ENCODE measurements at regions not wholly inside any gene's neighbourhood (a gene's known extent, or its start where the extent isn't known, plus 50 kb on each side); places are given as distances from the start of the nearest gene placed in this dataset.

DNA sequence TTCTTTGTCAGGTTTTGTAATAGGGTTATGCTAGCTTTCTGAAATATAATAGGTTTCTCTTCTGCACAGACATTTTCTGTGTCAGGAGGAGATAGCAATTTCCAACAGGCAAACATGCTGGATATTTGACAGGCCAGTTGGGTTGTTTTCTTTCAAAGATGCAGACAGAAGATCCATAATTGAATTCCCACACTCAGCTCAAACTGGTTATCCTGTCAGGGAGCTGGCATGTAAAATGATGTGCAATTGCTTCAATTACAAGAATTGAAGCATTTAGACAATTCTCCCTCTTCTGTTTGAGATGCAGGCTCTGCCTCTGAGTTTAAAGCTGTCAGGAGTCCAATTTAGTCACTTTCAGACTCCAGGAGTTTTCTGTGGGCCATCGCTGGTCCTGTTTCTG is 146.2 kb upstream of the ZKSCAN2 start (continued):
- TF ChIP-seq, protein P1, sequence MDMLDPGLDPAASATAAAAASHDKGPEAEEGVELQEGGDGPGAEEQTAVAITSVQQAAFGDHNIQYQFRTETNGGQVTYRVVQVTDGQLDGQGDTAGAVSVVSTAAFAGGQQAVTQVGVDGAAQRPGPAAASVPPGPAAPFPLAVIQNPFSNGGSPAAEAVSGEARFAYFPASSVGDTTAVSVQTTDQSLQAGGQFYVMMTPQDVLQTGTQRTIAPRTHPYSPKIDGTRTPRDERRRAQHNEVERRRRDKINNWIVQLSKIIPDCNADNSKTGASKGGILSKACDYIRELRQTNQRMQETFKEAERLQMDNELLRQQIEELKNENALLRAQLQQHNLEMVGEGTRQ (IDR thresholded peaks at IDR 0.05), result no peak
- TF ChIP-seq, protein P2, sequence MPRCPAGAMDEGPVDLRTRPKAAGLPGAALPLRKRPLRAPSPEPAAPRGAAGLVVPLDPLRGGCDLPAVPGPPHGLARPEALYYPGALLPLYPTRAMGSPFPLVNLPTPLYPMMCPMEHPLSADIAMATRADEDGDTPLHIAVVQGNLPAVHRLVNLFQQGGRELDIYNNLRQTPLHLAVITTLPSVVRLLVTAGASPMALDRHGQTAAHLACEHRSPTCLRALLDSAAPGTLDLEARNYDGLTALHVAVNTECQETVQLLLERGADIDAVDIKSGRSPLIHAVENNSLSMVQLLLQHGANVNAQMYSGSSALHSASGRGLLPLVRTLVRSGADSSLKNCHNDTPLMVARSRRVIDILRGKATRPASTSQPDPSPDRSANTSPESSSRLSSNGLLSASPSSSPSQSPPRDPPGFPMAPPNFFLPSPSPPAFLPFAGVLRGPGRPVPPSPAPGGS (IDR thresholded peaks at IDR 0.05), result no peak
- no peak for TF ChIP-seq CBX8 (IDR thresholded peaks at IDR 0.05)

DNA sequence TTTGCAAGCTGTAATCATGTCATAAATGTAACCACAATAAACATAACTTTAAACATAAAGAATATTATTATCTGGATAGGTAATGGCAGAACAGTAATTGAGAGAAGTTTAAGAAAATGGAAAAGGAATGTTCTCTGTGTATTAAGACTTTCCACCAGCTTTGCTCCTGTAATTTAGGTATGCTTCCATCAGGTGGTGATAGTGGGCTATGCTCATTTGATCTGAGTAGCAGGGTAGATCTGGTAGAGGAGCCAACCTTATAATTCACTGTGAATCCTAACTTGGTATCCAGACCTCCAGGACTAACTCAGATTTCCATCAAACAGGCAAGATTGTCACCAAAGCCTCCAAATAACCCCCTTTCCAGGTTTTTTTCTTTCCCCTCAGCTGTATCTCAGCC is 137.9 kb upstream of the ZKSCAN2 start:
- FAIRE-seq (no peak), ATAC-seq (no peak), DNase-seq (ENCODE audit: low read depth in 1 of 2, low spot score in 1 of 2) (no peak)
- Histone ChIP-seq H3K9me3 (no peaks in the 10 kb centered on the region), H3K4me3 (no peak overlapping the region), H3K4me2 (no peak overlapping the region), H3K27ac (no peak overlapping the region), H3K4me1 (no peaks in the 10 kb centered on the region)
- no peak for TF ChIP-seq HOXA7 (CRISPR knock-in tag; IDR thresholded peaks at IDR 0.05)
- no peak for TF ChIP-seq CEBPB (IDR thresholded peaks at IDR 0.05)
- TF ChIP-seq, protein P3, sequence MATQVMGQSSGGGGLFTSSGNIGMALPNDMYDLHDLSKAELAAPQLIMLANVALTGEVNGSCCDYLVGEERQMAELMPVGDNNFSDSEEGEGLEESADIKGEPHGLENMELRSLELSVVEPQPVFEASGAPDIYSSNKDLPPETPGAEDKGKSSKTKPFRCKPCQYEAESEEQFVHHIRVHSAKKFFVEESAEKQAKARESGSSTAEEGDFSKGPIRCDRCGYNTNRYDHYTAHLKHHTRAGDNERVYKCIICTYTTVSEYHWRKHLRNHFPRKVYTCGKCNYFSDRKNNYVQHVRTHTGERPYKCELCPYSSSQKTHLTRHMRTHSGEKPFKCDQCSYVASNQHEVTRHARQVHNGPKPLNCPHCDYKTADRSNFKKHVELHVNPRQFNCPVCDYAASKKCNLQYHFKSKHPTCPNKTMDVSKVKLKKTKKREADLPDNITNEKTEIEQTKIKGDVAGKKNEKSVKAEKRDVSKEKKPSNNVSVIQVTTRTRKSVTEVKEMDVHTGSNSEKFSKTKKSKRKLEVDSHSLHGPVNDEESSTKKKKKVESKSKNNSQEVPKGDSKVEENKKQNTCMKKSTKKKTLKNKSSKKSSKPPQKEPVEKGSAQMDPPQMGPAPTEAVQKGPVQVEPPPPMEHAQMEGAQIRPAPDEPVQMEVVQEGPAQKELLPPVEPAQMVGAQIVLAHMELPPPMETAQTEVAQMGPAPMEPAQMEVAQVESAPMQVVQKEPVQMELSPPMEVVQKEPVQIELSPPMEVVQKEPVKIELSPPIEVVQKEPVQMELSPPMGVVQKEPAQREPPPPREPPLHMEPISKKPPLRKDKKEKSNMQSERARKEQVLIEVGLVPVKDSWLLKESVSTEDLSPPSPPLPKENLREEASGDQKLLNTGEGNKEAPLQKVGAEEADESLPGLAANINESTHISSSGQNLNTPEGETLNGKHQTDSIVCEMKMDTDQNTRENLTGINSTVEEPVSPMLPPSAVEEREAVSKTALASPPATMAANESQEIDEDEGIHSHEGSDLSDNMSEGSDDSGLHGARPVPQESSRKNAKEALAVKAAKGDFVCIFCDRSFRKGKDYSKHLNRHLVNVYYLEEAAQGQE (IDR thresholded peaks at IDR 0.05), result no peak
- no peak for TF ChIP-seq CHD2 (IDR thresholded peaks at IDR 0.05; ENCODE audit: low read length, partially characterized antibody)
- TF ChIP-seq CBX2 (IDR thresholded peaks at IDR 0.05; ENCODE audit: borderline replicate concordance, low read depth), result no peak
- TF ChIP-seq JUNB (IDR thresholded peaks at IDR 0.05), result no peak
- TF ChIP-seq HOXB13 (CRISPR knock-in tag; IDR thresholded peaks at IDR 0.05; ENCODE audit: low read depth), result no peak
- POLR2A ChIA-PET, result no interaction called here
- CTCF ChIA-PET, result no interaction called here

DNA sequence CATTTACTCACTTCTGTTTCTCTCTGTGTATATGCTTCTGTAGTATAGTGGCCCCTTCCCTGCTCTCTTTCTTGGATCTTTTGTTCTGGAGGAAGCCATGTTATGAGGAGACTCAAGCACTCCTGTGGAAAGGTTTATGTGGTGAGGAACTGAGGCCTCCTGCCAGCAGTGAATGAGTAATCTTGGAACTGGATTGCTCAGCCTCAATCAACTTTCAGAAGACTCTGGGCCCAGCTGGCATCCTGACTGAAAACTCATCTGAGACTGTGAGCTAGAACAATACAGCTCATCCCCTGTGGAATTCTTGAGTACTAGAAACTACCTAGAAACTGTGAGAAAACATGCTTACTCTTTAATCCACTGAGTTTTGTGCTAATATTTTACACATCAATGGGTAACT is 133.1 kb upstream of the ZKSCAN2 start:
- POLR2A ChIA-PET, result no interaction called here
- FAIRE-seq, result no peak
- no peak for ATAC-seq
- no peak for DNase-seq (ENCODE audit: low read depth in 1 of 2, low spot score in 1 of 2)
- no peaks in the 10 kb centered on the region for H3K4me1 ChIP-seq
- H3K9me3 ChIP-seq, result no peaks in the 10 kb centered on the region
- H3K4me3 ChIP-seq, result no peak overlapping the region
- no peak overlapping the region for H3K4me2 ChIP-seq
- CTCF ChIA-PET, result no interaction called here
- H3K27ac ChIP-seq, result no peak overlapping the region
- no peak for TF ChIP-seq JUN (IDR thresholded peaks at IDR 0.05)
- TF ChIP-seq RNF2 (IDR thresholded peaks at IDR 0.05; ENCODE audit: borderline replicate concordance, low read depth), result no peak
- no peak for TF ChIP-seq MAZ (IDR thresholded peaks at IDR 0.05; ENCODE audit: borderline replicate concordance, low read depth, low read length)
- TF ChIP-seq JUNB (IDR thresholded peaks at IDR 0.05), result no peak
- TF ChIP-seq, protein P4, sequence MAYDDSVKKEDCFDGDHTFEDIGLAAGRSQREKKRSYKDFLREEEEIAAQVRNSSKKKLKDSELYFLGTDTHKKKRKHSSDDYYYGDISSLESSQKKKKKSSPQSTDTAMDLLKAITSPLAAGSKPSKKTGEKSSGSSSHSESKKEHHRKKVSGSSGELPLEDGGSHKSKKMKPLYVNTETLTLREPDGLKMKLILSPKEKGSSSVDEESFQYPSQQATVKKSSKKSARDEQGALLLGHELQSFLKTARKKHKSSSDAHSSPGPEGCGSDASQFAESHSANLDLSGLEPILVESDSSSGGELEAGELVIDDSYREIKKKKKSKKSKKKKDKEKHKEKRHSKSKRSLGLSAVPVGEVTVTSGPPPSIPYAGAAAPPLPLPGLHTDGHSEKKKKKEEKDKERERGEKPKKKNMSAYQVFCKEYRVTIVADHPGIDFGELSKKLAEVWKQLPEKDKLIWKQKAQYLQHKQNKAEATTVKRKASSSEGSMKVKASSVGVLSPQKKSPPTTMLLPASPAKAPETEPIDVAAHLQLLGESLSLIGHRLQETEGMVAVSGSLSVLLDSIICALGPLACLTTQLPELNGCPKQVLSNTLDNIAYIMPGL (CRISPR knock-in tag; IDR thresholded peaks at IDR 0.05; ENCODE audit: borderline replicate concordance), result no peak
- no peak for TF ChIP-seq POLR2A (IDR thresholded peaks at IDR 0.05; ENCODE audit: low read length)
- TF ChIP-seq NFE2L2 (conservative IDR thresholded peaks at IDR 0.05; ENCODE audit: low read length), result no peak
- no peak for TF ChIP-seq SREBF2 (IDR thresholded peaks at IDR 0.05)
- no peak for TF ChIP-seq NR3C1 (IDR thresholded peaks at IDR 0.05)
- no peak for TF ChIP-seq EHF (CRISPR knock-in tag; IDR thresholded peaks at IDR 0.05)
- TF ChIP-seq POLR2AphosphoS2 (conservative IDR thresholded peaks at IDR 0.05; ENCODE audit: low read length), result no peak
- TF ChIP-seq TP53 (CRISPR knock-in tag; IDR thresholded peaks at IDR 0.05), result no peak
